GM12878 (cell line): ENCODE measurements at regions not wholly inside any gene's neighbourhood (a gene's known extent, or its start where the extent isn't known, plus 50 kb on each side); places are given as distances from the start of the nearest gene placed in this dataset.

ENCODE experiments used
- ATAC-seq: fragments of 200-7000 bp; cut with Tn5 transposase; 3 replicates; pipeline ENCODE4 v1.9.1; 2020; ENCODE audit warnings: mild to moderate bottlenecking, moderate library complexity
- BruUV-seq: library from RNA; stranded (reverse); fragments of 400-500 nt; replicated peaks from 2 replicates; lab custom pipeline; 2021; lab: Mats Ljungman, UMichigan
- CTCF ChIA-PET: fragments of 300-600 bp; sonication (Branson Sonifier 250); formaldehyde crosslinking; extraction: SDS; loops from one replicate; lab custom pipeline; 2021; ENCODE audit warnings: inconsistent platforms; lab: Yijun Ruan, JAX
- POLR2A ChIA-PET: fragments of 350-600 bp; formaldehyde crosslinking; extraction: SDS; loops from one replicate; lab custom pipeline; 2021; ENCODE audit warnings: inconsistent platforms; lab: Charles Lee
- RAD21 ChIA-PET: fragments of 300-600 bp; sonication (Branson Sonifier 250); formaldehyde crosslinking; loops from one replicate; lab custom pipeline; 2023; ENCODE audit warnings: antibody characterized with exemption; ENCODE audit not compliant: unreplicated experiment; lab: Charles Lee
- SMC1A ChIA-PET: fragments of 300-600 bp; sonication (Branson Sonifier 250); formaldehyde crosslinking; loops from one replicate; lab custom pipeline; 2023; ENCODE audit not compliant: unreplicated experiment, uncharacterized antibody; lab: Charles Lee
- DNase-seq: peaks from one replicate; pipeline ENCODE4 v3.0.0-alpha.2; 2011; ENCODE audit warnings: low read depth, low spot score
- FAIRE-seq: peaks from 3 replicates; lab custom pipeline; 2011; peaks lifted over from hg19 to GRCh38; lab: Jason Lieb, UNC
- H2AFZ ChIP-seq: 2 replicates; pipeline ENCODE4 v1.6.0; 2011; ENCODE audit warnings: low read depth, low read length, control low read depth; ENCODE audit not compliant: control insufficient read depth
- H3K27ac ChIP-seq: 2 replicates; pipeline ENCODE4 v1.5.1; 2011; ENCODE audit warnings: control low read depth; ENCODE audit not compliant: control insufficient read depth, insufficient read depth
- H3K27me3 ChIP-seq, 2 experiments: replicated peaks in 1 of 2; 2 replicates each; pipeline versions ENCODE4 v1.6.0 to v1.6.1; 2011; ENCODE audit warnings: low read length in 1 of 2; ENCODE audit not compliant: control insufficient read depth in 2 of 2, insufficient read depth in 2 of 2
- H3K36me3 ChIP-seq, 2 experiments: 2 replicates each; pipeline ENCODE4 v1.5.1; 2011; ENCODE audit warnings: low read length in 1 of 2; ENCODE audit not compliant: control insufficient read depth in 2 of 2, insufficient read depth in 2 of 2
- H3K4me1 ChIP-seq: 2 replicates; pipeline ENCODE4 v1.6.1; 2011; ENCODE audit warnings: mild to moderate bottlenecking, low read length, moderate library complexity, mixed read lengths; ENCODE audit not compliant: control insufficient read depth, insufficient read depth
- H3K4me2 ChIP-seq: 2 replicates; pipeline ENCODE4 v1.6.0; 2011; ENCODE audit warnings: control low read depth; ENCODE audit not compliant: control insufficient read depth, insufficient read depth
- H3K4me3 ChIP-seq: fragments of 200-600 bp; sonication (generic); 2 replicates; pipeline ENCODE4 v1.5.1; 2016
- H3K79me2 ChIP-seq: 2 replicates; pipeline ENCODE4 v1.6.0; 2011; ENCODE audit warnings: low read length; ENCODE audit not compliant: control insufficient read depth, insufficient read depth
- H3K9ac ChIP-seq: 2 replicates; pipeline ENCODE4 v1.8.0; 2011; ENCODE audit warnings: low read length, control low read depth, mixed read lengths; ENCODE audit not compliant: control insufficient read depth, insufficient read depth
- H3K9me3 ChIP-seq: replicated peaks from 3 replicates; pipeline ENCODE4 v1.5.1; 2011; ENCODE audit warnings: mild to moderate bottlenecking, low read length; ENCODE audit not compliant: control insufficient read depth, insufficient read depth
- H4K20me1 ChIP-seq: 2 replicates; pipeline ENCODE4 v1.6.0; 2011; ENCODE audit not compliant: control insufficient read depth, insufficient read depth
- BCL11A ChIP-seq: IDR thresholded peaks from 2 replicates; pipeline ENCODE4 v1.6.1; 2011; ENCODE audit warnings: low read depth, low read length
- CBFB ChIP-seq: IDR thresholded peaks from 2 replicates; pipeline ENCODE4 v1.6.1; 2016; ENCODE audit warnings: antibody characterized with exemption, low read depth
- DPF2 ChIP-seq: fragments of 450-650 bp; IDR thresholded peaks from 2 replicates; pipeline ENCODE4 v1.6.1; 2017; ENCODE audit warnings: mild to moderate bottlenecking
- GATAD2B ChIP-seq: fragments of 450-650 bp; conservative IDR thresholded peaks from 2 replicates; pipeline ENCODE4 v1.6.1; 2017; ENCODE audit warnings: low read depth, mild to moderate bottlenecking, moderate library complexity
- NFIC ChIP-seq: IDR thresholded peaks from 2 replicates; pipeline ENCODE4 v1.6.1; 2012; ENCODE audit warnings: low read depth, mild to moderate bottlenecking, inconsistent platforms, low read length, moderate library complexity
- SPI1 ChIP-seq: IDR thresholded peaks from 2 replicates; pipeline ENCODE4 v1.6.1; 2011; ENCODE audit warnings: low read depth, mild to moderate bottlenecking, low read length, moderate library complexity, borderline replicate concordance; ENCODE audit not compliant: insufficient read depth
- SRF ChIP-seq, 2 experiments: IDR thresholded peaks; 2 replicates each; pipeline ENCODE4 v1.6.1; 2011; ENCODE audit warnings: low read depth in 2 of 2, low read length in 2 of 2, mild to moderate bottlenecking in 1 of 2, moderate library complexity in 1 of 2
- ZNF217 ChIP-seq: fragments of 450-650 bp; IDR thresholded peaks from 2 replicates; pipeline ENCODE4 v1.6.1; 2017; ENCODE audit warnings: antibody characterized with exemption, mild to moderate bottlenecking
- ZSCAN29 ChIP-seq: fragments of 450-650 bp; IDR thresholded peaks from 2 replicates; pipeline ENCODE4 v1.6.1; 2017; ENCODE audit warnings: mild to moderate bottlenecking, moderate library complexity
- WGBS: methylation state at CpG from one replicate; pipeline ENCODE4 v1.1.6; 2016; ENCODE audit warnings: low lambda C conversion rate; ENCODE audit not compliant: insufficient replicate concordance, insufficient coverage; ENCODE audit errors: missing lambda C conversion rate; 5-methylcytosine and 5-hydroxymethylcytosine counted together
- in situ Hi-C: fragments of 300-500 bp; cut with MboI; formaldehyde crosslinking; loops from 9 replicates; pipeline ENCODE4 v1.14.3; 2018; ENCODE audit warnings: mixed read lengths
- intact Hi-C: fragments of 100-400 bp; cut with micrococcal nuclease; formaldehyde crosslinking; loops from one replicate; pipeline ENCODE4 v1.14.2; 2022; ENCODE audit not compliant: unreplicated experiment
- TF ChIP-seq, protein P1 (sequence below): fragments of 450-650 bp; formaldehyde crosslinking; IDR thresholded peaks from 2 replicates; pipeline ENCODE4 v1.5.0; 2022; ENCODE audit warnings: mild to moderate bottlenecking, missing genetic modification characterization

DNA sequence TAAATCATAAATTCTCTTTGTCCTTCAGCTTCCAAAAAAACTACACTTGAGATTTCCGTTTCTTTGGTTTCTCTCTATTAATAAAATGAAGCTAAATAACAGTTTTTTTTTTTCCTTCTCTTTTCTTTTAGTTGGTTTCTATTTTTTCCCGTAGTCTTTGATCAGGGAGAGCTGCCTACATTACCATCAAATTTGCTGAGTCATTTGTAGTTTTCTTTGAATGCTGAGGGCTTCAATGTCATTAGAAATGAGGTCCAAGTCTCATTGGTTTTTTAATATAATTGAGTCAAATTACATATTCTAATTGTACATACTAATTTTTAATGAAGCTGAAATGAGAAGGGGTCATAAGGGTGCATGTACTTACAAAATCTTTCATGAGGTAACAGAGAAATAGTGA lies 550.2 kb downstream of the GBA3 start:
- intact Hi-C loops (no loop called here), in situ Hi-C loops (no loop called here)
- H3K27me3 ChIP-seq = no peaks in the 10 kb centered on the region
- H3K9ac ChIP-seq = no peak overlapping the region
- no peak overlapping the region for H3K27ac ChIP-seq
- H3K9me3 ChIP-seq = no peaks in the 10 kb centered on the region
- H3K4me3 ChIP-seq = no peak overlapping the region
- H3K4me2 ChIP-seq = no peak overlapping the region
- no peak overlapping the region for H2AFZ ChIP-seq
- TF ChIP-seq SRF (IDR thresholded peaks at IDR 0.05; ENCODE audit: low read depth in 2 of 2, low read length in 2 of 2) = no peak
- ChIA-PET SMC1A (no interaction called here), CTCF (interaction anchor here (0.7 kb wide), 1 partner anchor 115 kb away, joined by 3 read pairs; no protein-coding TSS in a partner anchor), RAD21 (no interaction called here), POLR2A (no interaction called here)
- H4K20me1 ChIP-seq = no peaks in the 10 kb centered on the region
- no TSS peak for BruUV-seq
- WGBS = 3% methylated on average over 2 of the region's 2 CpGs
- DNase-seq (no peak), ATAC-seq (no peak), FAIRE-seq (no peak)
- no peaks in the 10 kb centered on the region for H3K36me3 ChIP-seq
- no peaks in the 10 kb centered on the region for H3K79me2 ChIP-seq
- no peaks in the 10 kb centered on the region for H3K4me1 ChIP-seq

DNA sequence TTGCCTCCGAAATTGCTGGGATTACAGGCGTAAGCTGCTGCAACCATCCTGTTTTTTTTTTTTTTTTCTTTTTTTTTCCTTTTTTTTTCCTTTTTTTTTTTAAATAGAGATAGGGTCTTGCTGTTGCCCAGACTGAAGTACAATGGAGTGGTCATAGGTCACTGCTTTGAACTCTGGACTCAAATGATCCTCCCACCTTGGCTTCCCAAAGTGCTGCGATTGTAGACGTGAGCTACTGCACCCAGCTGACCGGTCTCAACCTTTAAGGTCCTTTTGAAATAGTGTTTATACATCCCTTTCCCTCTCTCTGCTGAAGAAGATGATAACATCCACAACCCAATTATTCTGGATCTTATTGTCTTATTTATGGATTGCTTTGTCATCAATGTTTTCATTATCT lies 548.7 kb downstream of the GBA3 start:
- FAIRE-seq = no peak
- H3K4me1 ChIP-seq = no peaks in the 10 kb centered on the region
- H3K4me2 ChIP-seq = no peak overlapping the region
- CTCF ChIA-PET = no interaction called here
- SMC1A ChIA-PET = no interaction called here
- no peaks in the 10 kb centered on the region for H3K36me3 ChIP-seq
- H3K79me2 ChIP-seq = no peaks in the 10 kb centered on the region
- no peaks in the 10 kb centered on the region for H4K20me1 ChIP-seq
- intact Hi-C loops = no loop called here
- DNase-seq = no peak
- no peak overlapping the region for H3K27ac ChIP-seq
- no peak overlapping the region for H3K9ac ChIP-seq
- POLR2A ChIA-PET = no interaction called here
- H3K9me3 ChIP-seq = no peaks in the 10 kb centered on the region
- no peak overlapping the region for H2AFZ ChIP-seq
- RAD21 ChIA-PET = no interaction called here
- in situ Hi-C loops = no loop called here
- TF ChIP-seq ZNF217 (no peak), NFIC (no peak), GATAD2B (no peak), DPF2 (no peak), BCL11A (no peak), SPI1 (no peak), CBFB (no peak), ZSCAN29 (no peak)
- TF ChIP-seq, protein P1, sequence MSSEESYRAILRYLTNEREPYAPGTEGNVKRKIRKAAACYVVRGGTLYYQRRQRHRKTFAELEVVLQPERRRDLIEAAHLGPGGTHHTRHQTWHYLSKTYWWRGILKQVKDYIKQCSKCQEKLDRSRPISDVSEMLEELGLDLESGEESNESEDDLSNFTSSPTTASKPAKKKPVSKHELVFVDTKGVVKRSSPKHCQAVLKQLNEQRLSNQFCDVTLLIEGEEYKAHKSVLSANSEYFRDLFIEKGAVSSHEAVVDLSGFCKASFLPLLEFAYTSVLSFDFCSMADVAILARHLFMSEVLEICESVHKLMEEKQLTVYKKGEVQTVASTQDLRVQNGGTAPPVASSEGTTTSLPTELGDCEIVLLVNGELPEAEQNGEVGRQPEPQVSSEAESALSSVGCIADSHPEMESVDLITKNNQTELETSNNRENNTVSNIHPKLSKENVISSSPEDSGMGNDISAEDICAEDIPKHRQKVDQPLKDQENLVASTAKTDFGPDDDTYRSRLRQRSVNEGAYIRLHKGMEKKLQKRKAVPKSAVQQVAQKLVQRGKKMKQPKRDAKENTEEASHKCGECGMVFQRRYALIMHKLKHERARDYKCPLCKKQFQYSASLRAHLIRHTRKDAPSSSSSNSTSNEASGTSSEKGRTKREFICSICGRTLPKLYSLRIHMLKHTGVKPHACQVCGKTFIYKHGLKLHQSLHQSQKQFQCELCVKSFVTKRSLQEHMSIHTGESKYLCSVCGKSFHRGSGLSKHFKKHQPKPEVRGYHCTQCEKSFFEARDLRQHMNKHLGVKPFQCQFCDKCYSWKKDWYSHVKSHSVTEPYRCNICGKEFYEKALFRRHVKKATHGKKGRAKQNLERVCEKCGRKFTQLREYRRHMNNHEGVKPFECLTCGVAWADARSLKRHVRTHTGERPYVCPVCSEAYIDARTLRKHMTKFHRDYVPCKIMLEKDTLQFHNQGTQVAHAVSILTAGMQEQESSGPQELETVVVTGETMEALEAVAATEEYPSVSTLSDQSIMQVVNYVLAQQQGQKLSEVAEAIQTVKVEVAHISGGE (CRISPR knock-in tag) = no peak
- BruUV-seq = no TSS peak
- no peak overlapping the region for H3K4me3 ChIP-seq
- no peak for ATAC-seq
- 77% methylated on average over 5 of the region's 5 CpGs for WGBS
- no peaks in the 10 kb centered on the region for H3K27me3 ChIP-seq
